ENCODE measurements at regions not wholly inside any gene's neighbourhood (a gene's known extent, or its start where the extent isn't known, plus 50 kb on each side); places are given as distances from the start of the nearest gene placed in this dataset.
A peak's percentile ranks its signal among the peaks of the same experiment; 100 is the strongest.

GRCh38 chr5:6861036-6861435 lies 147.8 kb downstream of the TENT4A start:
- WGBS, 3 donors = 39 to 56% (median 55%) methylated on average over 3 of the region's 3 CpGs
- intact Hi-C loops (cut with DNase I) = no loop called here
- TF ChIP-seq CTCF (IDR thresholded peaks at IDR 0.05) = no peak
- Histone ChIP-seq H3K4me1 (peaks cover 12% of the 10 kb centered on the region), H3K36me3 (ENCODE audit: insufficient read depth in 1 of 2, low read depth in 1 of 2) (no peaks in the 10 kb centered on the region), H3K9me3 (no peaks in the 10 kb centered on the region), H3K4me3 (no peak overlapping the region), H3K27ac (no peak overlapping the region), H3K27me3 (ENCODE audit: insufficient read depth in 3 of 3, low read length in 2 of 3) (no peaks in the 10 kb centered on the region)
- no peak for DNase-seq
- ATAC-seq = no peak

- Histone ChIP-seq H3K4me1 (peaks cover 12% of the 10 kb centered on the region), H3K9me3 (no peaks in the 10 kb centered on the region), H3K27me3 (ENCODE audit: insufficient read depth in 3 of 3, low read length in 2 of 3) (no peaks in the 10 kb centered on the region), H3K27ac (no peak overlapping the region), H3K36me3 (ENCODE audit: insufficient read depth in 1 of 2, low read depth in 1 of 2) (no peaks in the 10 kb centered on the region), H3K4me3 (no peak overlapping the region)
- DNase-seq = peak in 1 of 2 donors; percentile 39
- ATAC-seq = no peak
- no peak for TF ChIP-seq CTCF (IDR thresholded peaks at IDR 0.05)
- intact Hi-C loops (cut with DNase I) = no loop called here
- 46 to 52% (median 49%) methylated on average over 3 of the region's 3 CpGs for WGBS, 3 donors
Observed at GRCh38 chr5:6861667-6862066, 148.4 kb downstream of the TENT4A start.

- DNase-seq = no peak
Observed at GRCh38 chr5:6862306-6862705, 149.1 kb downstream of the TENT4A start.

GRCh38 chr5:6867712-6868111 lies 154.5 kb downstream of the TENT4A start:
- H3K27me3 ChIP-seq (ENCODE audit: insufficient read depth in 3 of 3, low read length in 2 of 3) = no peaks in the 10 kb centered on the region
- no peak for DNase-seq
- H3K4me1 ChIP-seq = peaks cover 5% of the 10 kb centered on the region
- H3K4me3 ChIP-seq = no peak overlapping the region
- H3K27ac ChIP-seq = peak overlapping the region; percentile 74
- 90 to 93% (median 92%) methylated on average over 6 of the region's 6 CpGs for WGBS, 3 donors
- TF ChIP-seq CTCF (IDR thresholded peaks at IDR 0.05) = no peak
- no peaks in the 10 kb centered on the region for H3K36me3 ChIP-seq (ENCODE audit: insufficient read depth in 1 of 2, low read depth in 1 of 2)
- H3K9me3 ChIP-seq = no peaks in the 10 kb centered on the region
- ATAC-seq = peak in 1 of 4 donors; percentile 10
- intact Hi-C loops (cut with DNase I) = no loop called here

More at GRCh38 chr5:6862306-6862705, 149.1 kb downstream of the TENT4A start:
- no peak for TF ChIP-seq CTCF (IDR thresholded peaks at IDR 0.05)
- Histone ChIP-seq H3K27me3 (ENCODE audit: insufficient read depth in 3 of 3, low read length in 2 of 3) (no peaks in the 10 kb centered on the region), H3K27ac (no peak overlapping the region), H3K4me3 (no peak overlapping the region), H3K4me1 (peaks cover 12% of the 10 kb centered on the region), H3K36me3 (ENCODE audit: insufficient read depth in 1 of 2, low read depth in 1 of 2) (no peaks in the 10 kb centered on the region), H3K9me3 (no peaks in the 10 kb centered on the region)
- intact Hi-C loops (cut with DNase I) = no loop called here
- no peak for ATAC-seq
- WGBS, 3 donors = 77 to 92% (median 90%) methylated on average over 5 of the region's 5 CpGs

GRCh38 chr5:6868171-6868570 lies 154.9 kb downstream of the TENT4A start:
- Histone ChIP-seq H3K36me3 (ENCODE audit: insufficient read depth in 1 of 2, low read depth in 1 of 2) (no peaks in the 10 kb centered on the region), H3K9me3 (no peaks in the 10 kb centered on the region), H3K4me1 (peaks cover 5% of the 10 kb centered on the region), H3K27ac (peak overlapping the region; percentile 74), H3K27me3 (ENCODE audit: insufficient read depth in 3 of 3, low read length in 2 of 3) (no peaks in the 10 kb centered on the region), H3K4me3 (peak overlapping the region; percentile 34)
- no peak for TF ChIP-seq CTCF (IDR thresholded peaks at IDR 0.05)
- intact Hi-C loops (cut with DNase I) = no loop called here
- WGBS, 3 donors = 18 to 45% (median 21%) methylated on average over 9 of the region's 9 CpGs
- DNase-seq (peak; percentile 26 to 73), ATAC-seq (peak; percentile 91 to 96 (median 94))

All from psoas muscle (tissue), 7 donors.